ENCODE measurements at regions not wholly inside any gene's neighbourhood (a gene's known extent, or its start where the extent isn't known, plus 50 kb on each side); places are given as distances from the start of the nearest gene placed in this dataset.

GRCh38 chr6:113488812-113489685 lies 368.1 kb upstream of the MARCKS start:
- DNase-seq = no peak

GRCh38 chr6:113489952-113490746 lies 367.0 kb upstream of the MARCKS start:
- DNase-seq = no peak

GRCh38 chr6:113491376-113491775 lies 365.8 kb upstream of the MARCKS start:
- DNase-seq = no peak

- DNase-seq = no peak
Measured at GRCh38 chr6:113493991-113494390, 363.2 kb upstream of the MARCKS start.

GRCh38 chr6:113495521-113495920 lies 361.6 kb upstream of the MARCKS start:
- no peak for DNase-seq

GRCh38 chr6:113496166-113496565 lies 361.0 kb upstream of the MARCKS start:
- no peak for DNase-seq

GRCh38 chr6:113500221-113500620 lies 356.9 kb upstream of the MARCKS start:
- DNase-seq = no peak

GRCh38 chr6:113505084-113505699 lies 352.0 kb upstream of the MARCKS start:
- DNase-seq = no peak

GRCh38 chr6:113508249-113508648 lies 348.9 kb upstream of the MARCKS start:
- DNase-seq = no peak

GRCh38 chr6:113511100-113511499 lies 346.0 kb upstream of the MARCKS start:
- no peak for DNase-seq

GRCh38 chr6:113512576-113512975 lies 344.6 kb upstream of the MARCKS start:
- no peak for DNase-seq

GRCh38 chr6:113513086-113513485 lies 344.1 kb upstream of the MARCKS start:
- DNase-seq = no peak

GRCh38 chr6:113522376-113522775 lies 334.8 kb upstream of the MARCKS start:
- DNase-seq = no peak

GRCh38 chr6:113524826-113525225 lies 332.3 kb upstream of the MARCKS start:
- DNase-seq = no peak

GRCh38 chr6:113526553-113526952 lies 330.6 kb upstream of the MARCKS start:
- no peak for DNase-seq

GRCh38 chr6:113526995-113527394 lies 330.1 kb upstream of the MARCKS start:
- DNase-seq = no peak

- DNase-seq = no peak
Measured at GRCh38 chr6:113528111-113528510, 329.0 kb upstream of the MARCKS start.

- DNase-seq = no peak
Measured at GRCh38 chr6:113529196-113529595, 327.9 kb upstream of the MARCKS start.

GRCh38 chr6:113529879-113530278 lies 327.3 kb upstream of the MARCKS start:
- DNase-seq = no peak

- DNase-seq = no peak
Measured at GRCh38 chr6:113530769-113531168, 326.4 kb upstream of the MARCKS start.

- no peak for DNase-seq
Measured at GRCh38 chr6:113539202-113539601, 317.9 kb upstream of the MARCKS start.

- DNase-seq = no peak
Measured at GRCh38 chr6:113539623-113540022, 317.5 kb upstream of the MARCKS start.

GRCh38 chr6:113540466-113540865 lies 316.7 kb upstream of the MARCKS start:
- no peak for DNase-seq

GRCh38 chr6:113551168-113551567 lies 306.0 kb upstream of the MARCKS start:
- no peak for DNase-seq

Data from NK-92 treated with Interleukin-12 subunit alpha and Interleukin-12 subunit beta, amount 100 ng/mL, for 24 hours (cell line).